ENCODE measurements at regions not wholly inside any gene's neighbourhood (a gene's known extent, or its start where the extent isn't known, plus 50 kb on each side); places are given as distances from the start of the nearest gene placed in this dataset.

DNA sequence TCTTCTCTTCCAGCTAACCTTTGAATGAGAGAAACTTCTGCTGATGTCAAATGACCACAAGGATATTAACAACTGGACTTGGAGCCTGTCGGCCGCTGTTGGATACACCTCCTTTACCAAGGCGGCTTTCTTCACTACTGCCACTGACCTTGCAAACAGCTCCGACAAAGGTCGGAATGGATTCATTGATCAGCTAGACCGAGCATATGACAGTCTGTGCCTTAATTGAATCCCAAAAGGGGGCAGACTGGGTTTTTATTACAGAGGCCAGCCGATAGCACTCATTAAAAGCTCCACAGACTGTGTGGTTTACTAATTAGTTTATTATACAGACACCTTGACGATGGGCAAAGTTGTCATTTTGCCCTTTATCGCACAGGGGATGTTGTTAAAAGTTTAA, 394.5 kb downstream of the RERGL start:
- TF ChIP-seq, protein P1, sequence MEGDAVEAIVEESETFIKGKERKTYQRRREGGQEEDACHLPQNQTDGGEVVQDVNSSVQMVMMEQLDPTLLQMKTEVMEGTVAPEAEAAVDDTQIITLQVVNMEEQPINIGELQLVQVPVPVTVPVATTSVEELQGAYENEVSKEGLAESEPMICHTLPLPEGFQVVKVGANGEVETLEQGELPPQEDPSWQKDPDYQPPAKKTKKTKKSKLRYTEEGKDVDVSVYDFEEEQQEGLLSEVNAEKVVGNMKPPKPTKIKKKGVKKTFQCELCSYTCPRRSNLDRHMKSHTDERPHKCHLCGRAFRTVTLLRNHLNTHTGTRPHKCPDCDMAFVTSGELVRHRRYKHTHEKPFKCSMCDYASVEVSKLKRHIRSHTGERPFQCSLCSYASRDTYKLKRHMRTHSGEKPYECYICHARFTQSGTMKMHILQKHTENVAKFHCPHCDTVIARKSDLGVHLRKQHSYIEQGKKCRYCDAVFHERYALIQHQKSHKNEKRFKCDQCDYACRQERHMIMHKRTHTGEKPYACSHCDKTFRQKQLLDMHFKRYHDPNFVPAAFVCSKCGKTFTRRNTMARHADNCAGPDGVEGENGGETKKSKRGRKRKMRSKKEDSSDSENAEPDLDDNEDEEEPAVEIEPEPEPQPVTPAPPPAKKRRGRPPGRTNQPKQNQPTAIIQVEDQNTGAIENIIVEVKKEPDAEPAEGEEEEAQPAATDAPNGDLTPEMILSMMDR (IDR thresholded peaks at IDR 0.05): no peak
- no peak for TF ChIP-seq POLR2AphosphoS5 (IDR thresholded peaks at IDR 0.05)
